OCI-LY3 (cell line): ENCODE measurements at regions not wholly inside any gene's neighbourhood (a gene's known extent, or its start where the extent isn't known, plus 50 kb on each side); places are given as distances from the start of the nearest gene placed in this dataset.

Source experiments
- H2AFZ ChIP-seq: fragments of 200-600, 300-600 bp; shearing (Covaris generic); 2 replicates; pipeline ENCODE4 v1.6.0; 2014; ENCODE audit warnings: antibody characterized with exemption, low read depth, low read length
- H3K27ac ChIP-seq: fragments of 200-600, 300-600 bp; sonication (generic); 2 replicates; pipeline ENCODE4 v1.5.1; 2014; ENCODE audit warnings: mild to moderate bottlenecking, low read length, moderate library complexity, mixed read lengths
- H3K27me3 ChIP-seq: fragments of 200-600, 300-600 bp; sonication (generic); 2 replicates; pipeline ENCODE4 v1.6.1; 2014; ENCODE audit warnings: low read depth, low read length, mixed read lengths
- H3K36me3 ChIP-seq: fragments of 200-600, 300-600 bp; sonication (generic); replicated peaks from 2 replicates; pipeline ENCODE3; 2014; ENCODE audit warnings: low read depth, low read length, mixed read lengths
- H3K4me1 ChIP-seq: fragments of 300-600, 200-600 bp; sonication (generic); 2 replicates; pipeline ENCODE4 v1.6.1; 2014; ENCODE audit warnings: low read length, mixed read lengths
- H3K4me2 ChIP-seq: fragments of 200-600, 300-600 bp; sonication (generic); 2 replicates; pipeline ENCODE4 v1.6.1; 2014; ENCODE audit warnings: low read length, mixed read lengths
- H3K4me3 ChIP-seq: fragments of 300-600, 200-600 bp; sonication (generic); 2 replicates; pipeline ENCODE4 v1.5.1; 2014; ENCODE audit warnings: antibody characterized with exemption, mild to moderate bottlenecking, low read length, moderate library complexity
- H3K79me2 ChIP-seq: fragments of 300-600, 200-600 bp; shearing (Covaris generic); 2 replicates; pipeline ENCODE4 v1.6.1; 2014; ENCODE audit warnings: mild to moderate bottlenecking, low read length, mixed read lengths
- H3K9ac ChIP-seq: fragments of 300-600, 200-600 bp; shearing (Covaris generic); 2 replicates; pipeline ENCODE4 v1.6.0; 2014; ENCODE audit warnings: mild to moderate bottlenecking, low read length, moderate library complexity
- H3K9me3 ChIP-seq: fragments of 200-600, 300-600 bp; shearing (Covaris generic); 2 replicates; pipeline ENCODE4 v1.6.1; 2014; ENCODE audit warnings: low read length, mixed read lengths; ENCODE audit not compliant: insufficient read depth
- H4K20me1 ChIP-seq: fragments of 200-600, 300-600 bp; sonication (generic); 2 replicates; pipeline ENCODE4 v1.6.1; 2016; ENCODE audit warnings: low read length, mixed read lengths; ENCODE audit not compliant: insufficient read depth
- EZH2phosphoT487 ChIP-seq: fragments of 200-600 bp; shearing (Covaris generic); IDR thresholded peaks from 2 replicates; pipeline ENCODE4 v1.6.1; 2018; ENCODE audit warnings: antibody characterized with exemption, mixed run types, low read depth
- TF ChIP-seq, protein P1 (sequence below): fragments of 200-600, 300-600 bp; sonication (generic); IDR thresholded peaks from 2 replicates; pipeline ENCODE4 v1.5.1; 2014; ENCODE audit warnings: antibody characterized with exemption, low read length, low read depth

DNA sequence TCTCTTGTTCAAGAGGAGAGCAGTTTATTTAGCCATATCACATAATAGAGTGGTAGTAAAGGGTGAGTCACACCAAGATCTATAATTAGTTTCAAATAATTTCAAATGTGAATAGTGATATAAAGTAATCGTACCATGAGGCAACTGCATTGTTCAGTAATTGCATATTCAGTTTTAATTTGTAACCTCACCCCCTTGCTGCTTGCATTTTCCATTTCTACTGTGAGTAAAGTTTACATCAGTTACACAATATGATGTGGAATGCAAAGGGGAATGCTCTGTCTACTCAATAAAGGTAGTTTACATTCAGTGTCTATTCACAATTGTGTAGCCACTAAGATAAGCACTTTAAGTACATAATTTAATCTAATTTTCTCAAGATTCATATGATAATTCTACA is 1695.7 kb upstream of the SPRY2 start:
- Histone ChIP-seq H3K36me3 (no peaks in the 10 kb centered on the region), H3K79me2 (no peaks in the 10 kb centered on the region), H4K20me1 (no peaks in the 10 kb centered on the region), H3K9me3 (no peaks in the 10 kb centered on the region), H3K4me2 (no peak overlapping the region), H3K27me3 (no peaks in the 10 kb centered on the region), H3K27ac (no peak overlapping the region), H2AFZ (no peak overlapping the region), H3K9ac (no peak overlapping the region), H3K4me1 (no peaks in the 10 kb centered on the region), H3K4me3 (no peak overlapping the region)
- TF ChIP-seq EZH2phosphoT487 = no peak
- TF ChIP-seq, protein P1, sequence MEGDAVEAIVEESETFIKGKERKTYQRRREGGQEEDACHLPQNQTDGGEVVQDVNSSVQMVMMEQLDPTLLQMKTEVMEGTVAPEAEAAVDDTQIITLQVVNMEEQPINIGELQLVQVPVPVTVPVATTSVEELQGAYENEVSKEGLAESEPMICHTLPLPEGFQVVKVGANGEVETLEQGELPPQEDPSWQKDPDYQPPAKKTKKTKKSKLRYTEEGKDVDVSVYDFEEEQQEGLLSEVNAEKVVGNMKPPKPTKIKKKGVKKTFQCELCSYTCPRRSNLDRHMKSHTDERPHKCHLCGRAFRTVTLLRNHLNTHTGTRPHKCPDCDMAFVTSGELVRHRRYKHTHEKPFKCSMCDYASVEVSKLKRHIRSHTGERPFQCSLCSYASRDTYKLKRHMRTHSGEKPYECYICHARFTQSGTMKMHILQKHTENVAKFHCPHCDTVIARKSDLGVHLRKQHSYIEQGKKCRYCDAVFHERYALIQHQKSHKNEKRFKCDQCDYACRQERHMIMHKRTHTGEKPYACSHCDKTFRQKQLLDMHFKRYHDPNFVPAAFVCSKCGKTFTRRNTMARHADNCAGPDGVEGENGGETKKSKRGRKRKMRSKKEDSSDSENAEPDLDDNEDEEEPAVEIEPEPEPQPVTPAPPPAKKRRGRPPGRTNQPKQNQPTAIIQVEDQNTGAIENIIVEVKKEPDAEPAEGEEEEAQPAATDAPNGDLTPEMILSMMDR = no peak

DNA sequence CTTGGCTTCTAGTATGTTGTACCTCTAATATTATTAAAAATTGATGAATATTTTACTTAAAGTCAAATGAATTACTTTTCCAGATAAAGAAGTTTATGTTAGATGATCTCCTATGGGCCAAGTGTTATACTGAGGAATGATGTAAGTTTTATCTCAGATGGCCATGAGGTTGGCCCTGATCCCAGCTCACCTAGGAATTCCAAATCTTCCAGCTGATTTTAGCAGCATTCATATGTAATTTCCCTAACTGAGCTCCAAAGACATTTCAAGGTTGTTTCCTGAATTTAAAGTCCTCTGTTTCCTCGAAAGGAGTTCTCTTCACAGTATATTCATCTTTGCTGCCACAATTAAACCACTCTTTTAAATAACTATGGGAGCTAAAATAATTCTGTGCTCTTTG is 1670.4 kb upstream of the SPRY2 start:
- H3K36me3 ChIP-seq = no peaks in the 10 kb centered on the region
- H3K4me1 ChIP-seq = no peaks in the 10 kb centered on the region
- H3K4me2 ChIP-seq = no peak overlapping the region
- H3K27me3 ChIP-seq = no peaks in the 10 kb centered on the region
- H3K9me3 ChIP-seq = no peaks in the 10 kb centered on the region
- H3K79me2 ChIP-seq = no peaks in the 10 kb centered on the region
- H3K9ac ChIP-seq = no peak overlapping the region
- no peak overlapping the region for H3K4me3 ChIP-seq
- no peak overlapping the region for H2AFZ ChIP-seq
- H3K27ac ChIP-seq = no peak overlapping the region
- no peak for TF ChIP-seq EZH2phosphoT487
- TF ChIP-seq, protein P1 = no peak
- no peaks in the 10 kb centered on the region for H4K20me1 ChIP-seq

DNA sequence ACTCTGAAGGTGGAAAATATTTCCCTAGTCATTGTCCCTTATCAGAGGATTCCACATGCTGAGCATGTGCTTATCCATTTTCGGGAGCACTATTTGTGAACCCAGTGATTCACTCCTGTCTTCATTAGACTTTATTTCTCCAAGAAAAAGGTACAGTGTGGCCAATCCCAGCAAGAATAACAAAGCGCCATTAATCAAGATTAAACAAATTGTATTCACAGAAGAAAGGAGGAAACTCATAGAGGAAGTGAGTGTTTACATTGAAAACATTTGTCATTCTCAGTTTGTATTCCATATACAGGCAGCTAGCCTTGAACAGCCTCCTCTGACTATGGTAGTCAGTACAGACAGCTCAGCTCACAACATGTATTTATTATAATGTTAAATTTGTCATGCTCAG is 1669.9 kb upstream of the SPRY2 start:
- Histone ChIP-seq H3K4me1 (no peaks in the 10 kb centered on the region), H3K4me3 (no peak overlapping the region), H2AFZ (no peak overlapping the region), H3K79me2 (no peaks in the 10 kb centered on the region), H3K4me2 (no peak overlapping the region), H3K27me3 (no peaks in the 10 kb centered on the region), H4K20me1 (no peaks in the 10 kb centered on the region), H3K36me3 (no peaks in the 10 kb centered on the region), H3K9ac (no peak overlapping the region), H3K9me3 (no peaks in the 10 kb centered on the region), H3K27ac (no peak overlapping the region)
- TF ChIP-seq EZH2phosphoT487 = no peak
- TF ChIP-seq, protein P1 = no peak

DNA sequence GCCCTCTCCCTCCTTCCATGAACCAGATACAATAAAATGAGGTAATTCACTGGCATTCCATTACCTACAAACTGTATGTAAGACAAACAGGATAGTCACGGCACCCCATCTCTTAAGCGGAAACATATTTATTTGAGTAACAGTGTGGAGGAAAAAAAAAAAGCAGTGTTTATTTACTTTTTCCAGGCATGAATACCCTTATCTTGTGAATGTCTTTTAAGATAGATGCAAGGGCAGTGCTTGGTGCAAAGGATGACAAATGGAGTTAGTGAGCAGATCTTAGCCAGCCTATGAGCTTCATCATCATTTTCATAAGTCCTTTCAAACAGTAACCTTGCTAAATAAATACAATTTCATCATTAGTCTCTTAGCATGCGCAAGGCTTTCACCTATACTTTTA is 1661.8 kb upstream of the SPRY2 start:
- no peaks in the 10 kb centered on the region for H3K4me1 ChIP-seq
- TF ChIP-seq EZH2phosphoT487 = no peak
- H3K9ac ChIP-seq = no peak overlapping the region

DNA sequence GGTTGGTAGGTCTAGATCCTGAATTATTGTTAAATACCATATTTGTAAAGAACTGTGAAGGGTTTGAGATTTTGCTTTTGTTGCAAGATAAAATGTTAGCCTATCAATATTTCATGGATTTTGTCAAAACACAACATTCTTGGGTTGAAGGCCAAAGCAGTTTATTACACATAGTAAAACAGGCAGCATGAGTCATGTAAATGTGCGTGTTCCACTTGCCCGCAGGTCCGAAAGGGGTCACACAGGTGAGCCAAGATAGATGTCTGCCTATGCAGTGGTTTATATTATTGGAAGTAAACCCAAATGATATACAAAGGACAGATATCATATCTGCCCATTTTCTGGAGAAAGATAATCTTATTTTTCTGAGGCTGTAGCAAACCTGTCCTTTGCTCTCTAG is 1654.4 kb upstream of the SPRY2 start:
- Histone ChIP-seq H3K27me3 (no peaks in the 10 kb centered on the region), H3K4me3 (no peak overlapping the region), H3K4me2 (no peak overlapping the region), H3K27ac (no peak overlapping the region), H3K79me2 (no peaks in the 10 kb centered on the region), H3K4me1 (no peaks in the 10 kb centered on the region), H3K9ac (no peak overlapping the region), H3K36me3 (no peaks in the 10 kb centered on the region), H3K9me3 (no peaks in the 10 kb centered on the region), H4K20me1 (no peaks in the 10 kb centered on the region), H2AFZ (no peak overlapping the region)
- TF ChIP-seq, protein P1 = no peak
- TF ChIP-seq EZH2phosphoT487 = no peak

More for the DNA sequence above, 1661.8 kb upstream of the SPRY2 start:
- H3K36me3 ChIP-seq = no peaks in the 10 kb centered on the region
- H2AFZ ChIP-seq = no peak overlapping the region
- H3K4me3 ChIP-seq = no peak overlapping the region
- H3K27me3 ChIP-seq = no peaks in the 10 kb centered on the region
- no peaks in the 10 kb centered on the region for H3K79me2 ChIP-seq
- H3K4me2 ChIP-seq = no peak overlapping the region
- H4K20me1 ChIP-seq = no peaks in the 10 kb centered on the region
- no peak overlapping the region for H3K27ac ChIP-seq
- H3K9me3 ChIP-seq = no peaks in the 10 kb centered on the region
